Endothelial cell of umbilical vein (primary cell): ENCODE measurements at regions not wholly inside any gene's neighbourhood (a gene's known extent, or its start where the extent isn't known, plus 50 kb on each side); places are given as distances from the start of the nearest gene placed in this dataset.

Source experiments
- BruUV-seq: library from RNA; stranded (reverse); fragments of 400-500 nt; replicated peaks from 2 replicates; lab custom pipeline; 2021; lab: Mats Ljungman, UMichigan
- CTCF ChIA-PET: fragments of 300-600, 350-600 bp; sonication (Branson Sonifier 250); formaldehyde crosslinking; loops from one replicate; lab custom pipeline; 2021; ENCODE audit warnings: antibody characterized with exemption, inconsistent platforms; lab: Charles Lee
- POLR2A ChIA-PET: fragments of 300-600, 350-600 bp; sonication (Branson Sonifier 250); formaldehyde crosslinking; loops from one replicate; lab custom pipeline; 2021; ENCODE audit warnings: antibody characterized with exemption, inconsistent platforms; lab: Charles Lee
- DNase-seq: peaks from one replicate; pipeline ENCODE4 v3.0.0-alpha.2; 2011; ENCODE audit warnings: low read depth, low spot score
- FAIRE-seq: peaks from 2 replicates; lab custom pipeline; 2011; peaks lifted over from hg19 to GRCh38; lab: Jason Lieb, UNC
- H2AFZ ChIP-seq: 2 replicates; pipeline ENCODE4 v1.6.0; 2012; ENCODE audit warnings: low read depth, low read length, control low read depth, inconsistent platforms
- H3K27ac ChIP-seq: 2 replicates; pipeline ENCODE4 v1.5.1; 2011; ENCODE audit warnings: low read depth, mild to moderate bottlenecking, control low read depth, low read length, moderate library complexity; ENCODE audit not compliant: insufficient read depth
- H3K27me3 ChIP-seq, 2 experiments: 2 replicates each; pipeline versions ENCODE4 v1.6.0 to v1.6.1; 2011; ENCODE audit warnings: low read length in 2 of 2, mixed read lengths in 1 of 2; ENCODE audit not compliant: control insufficient read depth in 2 of 2, insufficient read depth in 2 of 2
- H3K36me3 ChIP-seq, 2 experiments: 2 replicates in 1 of 2; 3 replicates in 1 of 2; pipeline ENCODE4 v1.5.1; 2011; ENCODE audit warnings: low read length in 2 of 2, mild to moderate bottlenecking in 1 of 2, moderate library complexity in 1 of 2; ENCODE audit not compliant: control insufficient read depth in 2 of 2, insufficient read depth in 2 of 2; ENCODE audit errors: extremely low read depth in 1 of 2
- H3K4me1 ChIP-seq: 3 replicates; pipeline ENCODE4 v1.5.1; 2011; ENCODE audit warnings: mild to moderate bottlenecking, low read length; ENCODE audit not compliant: control insufficient read depth, insufficient read depth; ENCODE audit errors: extremely low read depth
- H3K4me2 ChIP-seq: 2 replicates; pipeline ENCODE4 v1.6.1; 2011; ENCODE audit warnings: low read length, control low read depth, mixed read lengths; ENCODE audit not compliant: insufficient read depth
- H3K4me3 ChIP-seq, 3 experiments: fragments of 200-600 bp in 1 of 3; sonication (generic), shearing (Covaris generic) in 1 of 3; replicated peaks in 1 of 3; 2 replicates each; pipeline ENCODE4 v1.5.1; 2011 to 2016; ENCODE audit warnings: control low read depth in 3 of 3, low read length in 3 of 3, mild to moderate bottlenecking in 2 of 3, inconsistent platforms in 1 of 3, low read depth in 1 of 3, moderate library complexity in 1 of 3; ENCODE audit not compliant: insufficient read depth in 1 of 3
- H3K79me2 ChIP-seq: 2 replicates; pipeline ENCODE4 v1.6.0; 2012; ENCODE audit warnings: low read length, inconsistent platforms; ENCODE audit not compliant: control insufficient read depth, insufficient read depth
- H3K9ac ChIP-seq: replicated peaks from 2 replicates; pipeline ENCODE3; 2011; ENCODE audit warnings: low read length, control low read depth; ENCODE audit not compliant: insufficient read depth; ENCODE audit errors: extremely low read depth
- H3K9me1 ChIP-seq: replicated peaks from 3 replicates; pipeline ENCODE4 v1.6.0; 2011; ENCODE audit warnings: mild to moderate bottlenecking, low read length; ENCODE audit not compliant: control insufficient read depth, insufficient read depth; ENCODE audit errors: extremely low read depth
- H3K9me3 ChIP-seq: replicated peaks from 2 replicates; pipeline ENCODE4 v1.5.1; 2012; ENCODE audit warnings: low read length, inconsistent platforms; ENCODE audit not compliant: control insufficient read depth, insufficient read depth
- H4K20me1 ChIP-seq: replicated peaks from 2 replicates; pipeline ENCODE3; 2011; ENCODE audit warnings: mild to moderate bottlenecking, low read length; ENCODE audit not compliant: control insufficient read depth, insufficient read depth; ENCODE audit errors: extremely low read depth
- CTCF ChIP-seq, 2 donors: IDR thresholded peaks; 1 replicate in 1 of 2; 2 replicates in 1 of 2; pipeline ENCODE4 v1.5.1; 2011; ENCODE audit warnings: low read length in 2 of 2, mild to moderate bottlenecking in 2 of 2, moderate library complexity in 2 of 2, control low read depth in 1 of 2, inconsistent platforms in 1 of 2, low read depth in 1 of 2; ENCODE audit not compliant: insufficient read depth in 1 of 2; ENCODE audit errors: extremely low read depth in 1 of 2
- EZH2 ChIP-seq: IDR thresholded peaks from 2 replicates; pipeline ENCODE4 v1.6.1; 2012; ENCODE audit warnings: borderline replicate concordance, low read depth, mild to moderate bottlenecking, moderate library complexity, low read length, inconsistent platforms; ENCODE audit not compliant: severe bottlenecking
- FOS ChIP-seq: IDR thresholded peaks from 2 replicates; pipeline ENCODE4 v1.6.1; 2011; ENCODE audit warnings: mild to moderate bottlenecking, low read length, moderate library complexity, borderline replicate concordance; ENCODE audit not compliant: insufficient read depth
- GATA2 ChIP-seq: IDR thresholded peaks from 2 replicates; pipeline ENCODE4 v1.7.0; 2011; ENCODE audit warnings: low read depth, mild to moderate bottlenecking, moderate library complexity, mixed read lengths, low read length; ENCODE audit not compliant: insufficient read length, insufficient read depth
- JUN ChIP-seq: IDR thresholded peaks from 2 replicates; pipeline ENCODE4 v1.6.1; 2011; ENCODE audit warnings: borderline replicate concordance, low read depth; ENCODE audit not compliant: insufficient read length, insufficient read depth
- MYC ChIP-seq: IDR thresholded peaks from one replicate; pipeline ENCODE4 v1.6.1; 2011; ENCODE audit warnings: mild to moderate bottlenecking, low read depth, low read length
- POLR2A ChIP-seq: IDR thresholded peaks from 2 replicates; pipeline ENCODE4 v1.6.1; 2012; ENCODE audit warnings: low read depth, mild to moderate bottlenecking, control low read depth, low read length
- POLR2AphosphoS5 ChIP-seq: IDR thresholded peaks from 2 replicates; pipeline ENCODE4 v1.6.1; 2012; ENCODE audit warnings: low read depth, mild to moderate bottlenecking, control low read depth, low read length, moderate library complexity; ENCODE audit not compliant: insufficient read depth
- dilution Hi-C: fragments of 300-500 bp; cut with MboI; formaldehyde crosslinking; loops from one replicate; pipeline ENCODE4 v1.15.0; 2019; ENCODE audit warnings: low sequenced_read_pairs; ENCODE audit not compliant: extremely low pct_ligation_motif_present
- intact Hi-C: fragments of 100-400 bp; cut with micrococcal nuclease; formaldehyde crosslinking; loops from one replicate; pipeline ENCODE4 v1.10.0; 2022
- TF ChIP-seq, protein P1 (sequence below): IDR thresholded peaks from 2 replicates; pipeline ENCODE4 v1.6.1; 2011; ENCODE audit not compliant: insufficient read depth, insufficient read length

GRCh38 chr4:64216741-64217140 lies 192.5 kb downstream of the TECRL start:
- intact Hi-C loops = no loop called here
- H3K36me3 ChIP-seq = no peaks in the 10 kb centered on the region
- FAIRE-seq (no peak), DNase-seq (no peak)
- no peak overlapping the region for H2AFZ ChIP-seq
- no peak overlapping the region for H3K4me3 ChIP-seq
- POLR2A ChIA-PET = no interaction called here
- no peaks in the 10 kb centered on the region for H4K20me1 ChIP-seq
- H3K79me2 ChIP-seq = no peaks in the 10 kb centered on the region
- H3K4me2 ChIP-seq = no peak overlapping the region
- no TSS peak for BruUV-seq
- no peaks in the 10 kb centered on the region for H3K4me1 ChIP-seq
- CTCF ChIA-PET = no interaction called here
- TF ChIP-seq GATA2 (no peak), FOS (no peak), POLR2AphosphoS5 (no peak), MYC (no peak), POLR2A (no peak), EZH2 (no peak), CTCF (IDR thresholded peaks at IDR 0.05; ENCODE audit: extremely low read depth in 1 of 2, insufficient read depth in 1 of 2, low read depth in 1 of 2, low read length in 2 of 2) (no peak), JUN (no peak)
- TF ChIP-seq, protein P1, sequence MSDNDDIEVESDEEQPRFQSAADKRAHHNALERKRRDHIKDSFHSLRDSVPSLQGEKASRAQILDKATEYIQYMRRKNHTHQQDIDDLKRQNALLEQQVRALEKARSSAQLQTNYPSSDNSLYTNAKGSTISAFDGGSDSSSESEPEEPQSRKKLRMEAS = no peak
- no peaks in the 10 kb centered on the region for H3K9me1 ChIP-seq
- no peaks in the 10 kb centered on the region for H3K27me3 ChIP-seq
- no peak overlapping the region for H3K27ac ChIP-seq
- no peaks in the 10 kb centered on the region for H3K9me3 ChIP-seq
- no peak overlapping the region for H3K9ac ChIP-seq
- dilution Hi-C loops = no loop called here
